Epithelial cell of proximal tubule (primary cell): ENCODE measurements at regions not wholly inside any gene's neighbourhood (a gene's known extent, or its start where the extent isn't known, plus 50 kb on each side); places are given as distances from the start of the nearest gene placed in this dataset.

ENCODE experiments used
- DNase-seq: peaks from one replicate; pipeline ENCODE4 v3.0.0-alpha.2; 2011; ENCODE audit warnings: low read depth
- H3K4me3 ChIP-seq: 2 replicates; pipeline ENCODE4 v1.5.1; 2011; ENCODE audit warnings: low read depth, mild to moderate bottlenecking, low read length
- TF ChIP-seq, protein P1 (sequence below): conservative IDR thresholded peaks from 2 replicates; pipeline ENCODE4 v1.5.1; 2012; ENCODE audit warnings: low read depth, mild to moderate bottlenecking, low read length

DNA sequence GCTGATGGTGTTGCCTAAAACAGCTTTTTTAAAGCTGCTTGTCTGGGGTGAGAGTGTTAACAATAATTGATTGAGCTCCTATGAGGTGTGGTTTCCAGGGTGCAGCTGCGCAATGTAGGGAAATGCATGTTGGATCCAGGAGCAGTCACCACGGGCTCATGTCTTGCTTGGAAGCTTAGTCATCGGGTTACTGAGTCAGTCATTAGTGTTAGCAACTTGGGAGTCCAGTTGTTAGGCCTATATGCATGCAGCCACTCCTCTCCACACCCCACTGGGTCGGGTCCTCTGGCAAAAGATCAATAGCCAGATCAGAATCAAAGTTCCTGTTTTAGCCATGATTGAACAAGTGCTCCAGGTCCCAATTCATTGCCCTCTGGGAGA, 271.7 kb upstream of the CHD6 start:
- TF ChIP-seq, protein P1, sequence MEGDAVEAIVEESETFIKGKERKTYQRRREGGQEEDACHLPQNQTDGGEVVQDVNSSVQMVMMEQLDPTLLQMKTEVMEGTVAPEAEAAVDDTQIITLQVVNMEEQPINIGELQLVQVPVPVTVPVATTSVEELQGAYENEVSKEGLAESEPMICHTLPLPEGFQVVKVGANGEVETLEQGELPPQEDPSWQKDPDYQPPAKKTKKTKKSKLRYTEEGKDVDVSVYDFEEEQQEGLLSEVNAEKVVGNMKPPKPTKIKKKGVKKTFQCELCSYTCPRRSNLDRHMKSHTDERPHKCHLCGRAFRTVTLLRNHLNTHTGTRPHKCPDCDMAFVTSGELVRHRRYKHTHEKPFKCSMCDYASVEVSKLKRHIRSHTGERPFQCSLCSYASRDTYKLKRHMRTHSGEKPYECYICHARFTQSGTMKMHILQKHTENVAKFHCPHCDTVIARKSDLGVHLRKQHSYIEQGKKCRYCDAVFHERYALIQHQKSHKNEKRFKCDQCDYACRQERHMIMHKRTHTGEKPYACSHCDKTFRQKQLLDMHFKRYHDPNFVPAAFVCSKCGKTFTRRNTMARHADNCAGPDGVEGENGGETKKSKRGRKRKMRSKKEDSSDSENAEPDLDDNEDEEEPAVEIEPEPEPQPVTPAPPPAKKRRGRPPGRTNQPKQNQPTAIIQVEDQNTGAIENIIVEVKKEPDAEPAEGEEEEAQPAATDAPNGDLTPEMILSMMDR = no peak
- DNase-seq = no peak
- no peak overlapping the region for H3K4me3 ChIP-seq

DNA sequence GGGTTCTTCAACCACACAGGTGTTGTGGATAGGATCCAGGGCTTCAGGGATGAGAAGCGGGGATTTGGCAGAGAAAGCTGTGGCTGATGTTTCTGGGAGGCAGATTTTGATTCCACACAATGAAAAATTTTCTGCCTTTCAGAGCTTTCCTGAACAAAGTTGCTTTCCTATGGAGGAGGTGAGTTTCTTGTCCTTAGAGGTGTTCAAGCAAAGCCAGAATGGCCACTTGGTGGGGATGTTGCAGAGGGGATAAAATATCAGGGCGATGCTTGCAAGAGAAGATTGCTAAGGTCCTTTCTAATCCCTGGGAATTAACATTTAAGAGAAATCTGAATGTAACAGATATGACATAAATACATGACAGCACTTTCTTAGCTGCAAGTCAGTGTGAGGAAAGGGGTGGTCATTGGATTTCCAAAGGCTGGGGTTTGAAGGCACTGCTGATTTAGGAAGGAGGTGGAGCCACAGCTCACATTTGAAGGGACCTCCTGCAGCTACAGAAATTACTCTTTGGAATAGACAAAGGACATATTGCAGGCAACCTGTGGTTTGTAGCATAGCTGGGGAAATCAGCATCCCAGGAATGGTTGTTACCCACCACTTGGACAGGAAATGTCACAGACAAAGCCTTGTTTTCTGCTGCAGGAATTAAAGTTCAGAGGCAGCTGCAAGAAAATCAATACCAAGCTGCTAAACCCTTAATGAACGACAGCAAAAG, 271.1 kb upstream of the CHD6 start:
- no peak overlapping the region for H3K4me3 ChIP-seq
- TF ChIP-seq, protein P1 = no peak
- no peak for DNase-seq

DNA sequence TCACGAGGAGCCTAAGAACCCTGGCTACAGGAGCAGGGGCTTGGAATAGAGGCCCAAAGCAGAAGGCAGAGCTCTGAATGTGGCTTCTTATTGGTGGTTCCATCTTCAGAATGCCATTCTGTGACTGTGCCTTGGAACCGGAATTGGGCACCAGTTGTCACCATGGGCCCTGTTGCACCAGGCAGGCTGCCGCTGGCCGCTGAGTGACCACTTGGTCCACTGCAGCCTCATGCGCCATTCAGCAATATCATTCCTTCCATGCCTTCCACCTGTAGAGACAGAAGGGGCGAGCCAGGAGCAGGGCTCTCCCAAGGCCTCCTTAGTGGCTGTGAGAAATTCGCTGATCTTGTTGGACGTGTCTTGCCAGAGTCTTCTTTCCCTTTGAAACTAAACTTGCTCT, 270.3 kb upstream of the CHD6 start:
- DNase-seq = no peak
- TF ChIP-seq, protein P1 = no peak
- H3K4me3 ChIP-seq = no peak overlapping the region

DNA sequence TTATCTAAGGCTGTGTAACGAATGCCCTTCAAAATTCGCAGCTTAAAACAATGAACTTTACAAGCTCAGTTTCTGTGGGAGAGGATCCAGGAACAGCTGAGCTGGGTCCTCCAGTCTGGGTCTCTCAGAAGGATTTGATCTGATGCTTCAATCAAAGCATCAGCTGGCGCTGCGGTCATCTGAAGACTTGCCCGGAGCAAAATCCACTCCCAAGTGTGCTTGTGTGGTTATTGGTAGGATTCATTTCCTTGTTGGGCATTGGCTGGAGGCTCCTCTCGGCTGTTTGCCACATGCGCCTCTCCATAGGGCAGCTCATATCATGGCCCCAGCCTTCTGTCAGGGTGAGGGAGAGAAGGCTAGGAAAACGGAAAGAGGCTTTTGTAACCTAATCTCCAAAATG, 269.3 kb upstream of the CHD6 start:
- TF ChIP-seq, protein P1 = no peak
- no peak overlapping the region for H3K4me3 ChIP-seq

DNA sequence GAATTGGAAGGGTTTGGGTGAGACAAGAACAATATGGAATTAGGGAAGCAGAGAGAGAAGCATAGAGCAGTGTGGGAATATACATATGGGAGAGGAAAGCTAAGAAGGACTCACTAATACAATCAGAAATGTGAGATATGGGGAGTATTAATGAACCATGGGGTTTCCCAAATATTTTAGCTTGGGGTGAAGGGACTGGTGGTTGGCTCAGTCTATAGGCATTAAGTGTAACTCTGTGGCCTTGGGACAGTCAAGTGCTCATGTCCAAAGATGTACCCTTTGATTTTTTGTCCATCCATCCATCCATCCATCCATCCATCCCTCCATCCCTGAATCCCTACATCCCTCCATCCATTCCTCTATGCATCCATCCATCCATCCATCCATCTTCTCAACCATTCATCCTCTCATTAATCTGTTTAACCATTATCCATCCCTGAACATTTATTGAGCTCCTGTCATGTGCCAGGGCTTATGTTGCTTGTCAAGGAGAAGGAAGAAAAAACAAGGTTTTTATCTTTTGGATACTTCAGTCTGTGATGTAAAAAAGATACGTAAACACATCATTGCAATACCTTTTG, 263.4 kb upstream of the CHD6 start:
- TF ChIP-seq, protein P1 = no peak
- no peak for DNase-seq
- no peak overlapping the region for H3K4me3 ChIP-seq

More for the DNA sequence above, 269.3 kb upstream of the CHD6 start:
- no peak for DNase-seq

DNA sequence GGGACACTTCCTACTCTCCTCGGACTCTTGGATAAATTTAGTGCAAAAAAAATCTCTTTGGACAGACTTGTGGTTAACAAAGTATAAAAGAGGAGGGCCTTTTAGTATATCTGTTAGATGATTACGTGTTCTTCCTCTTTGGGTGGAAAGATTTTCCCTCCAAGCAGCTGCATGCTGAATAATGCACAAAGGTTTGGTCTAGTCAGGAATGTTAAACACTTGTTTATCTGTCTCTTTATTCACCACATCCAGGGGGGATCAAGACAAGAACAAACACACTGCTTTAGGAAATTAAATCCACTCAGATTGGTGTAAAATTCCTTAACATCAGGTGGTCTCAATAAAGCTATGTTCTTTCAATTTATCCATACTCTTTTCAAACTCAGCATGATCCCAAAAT, 260.9 kb upstream of the CHD6 start:
- DNase-seq = no peak
- TF ChIP-seq, protein P1 = no peak

DNA sequence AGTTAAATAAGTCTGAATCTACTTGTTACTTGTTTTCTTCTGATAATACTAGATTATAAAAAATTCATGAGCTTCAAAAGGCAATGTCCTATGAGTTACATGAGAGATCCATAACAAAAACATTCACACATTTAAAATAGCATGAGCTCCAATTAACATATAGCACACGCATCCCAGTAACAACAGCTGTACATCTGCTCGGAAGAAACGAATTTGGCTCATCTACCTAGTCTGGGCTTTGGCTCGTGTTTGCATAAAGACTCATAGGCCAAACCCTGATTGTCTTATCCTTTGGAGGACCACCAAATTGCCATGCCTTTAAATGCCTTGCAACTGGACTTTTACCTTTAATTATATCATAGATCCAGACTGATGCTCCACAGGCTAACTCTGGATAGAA, 259.7 kb upstream of the CHD6 start:
- TF ChIP-seq, protein P1 = no peak
- H3K4me3 ChIP-seq = no peak overlapping the region
- DNase-seq = no peak

More for the DNA sequence above, 260.9 kb upstream of the CHD6 start:
- H3K4me3 ChIP-seq = no peak overlapping the region
